PC-9 (cell line): ENCODE measurements at regions not wholly inside any gene's neighbourhood (a gene's known extent, or its start where the extent isn't known, plus 50 kb on each side); places are given as distances from the start of the nearest gene placed in this dataset.

ENCODE experiments used
- BruUV-seq: library from RNA; stranded (reverse); fragments of 400-500 nt; replicated peaks from 2 replicates; lab custom pipeline; 2021; lab: Mats Ljungman, UMichigan
- CTCF ChIA-PET: fragments of 300-600 bp; sonication (Branson Sonifier 250); formaldehyde crosslinking; loops from one replicate; lab custom pipeline; 2022; ENCODE audit warnings: antibody characterized with exemption; lab: Charles Lee
- POLR2A ChIA-PET: fragments of 300-600 bp; sonication (Branson Sonifier 250); formaldehyde crosslinking; loops from one replicate; lab custom pipeline; 2022; ENCODE audit warnings: antibody characterized with exemption; ENCODE audit not compliant: unreplicated experiment; lab: Charles Lee
- DNase-seq, 2 experiments: peaks; one replicate each; pipeline versions ENCODE4 v3.0.0 to v3.0.0-alpha.2; 2015 to 2022; ENCODE audit warnings: mixed read lengths in 1 of 2
- H2AFZ ChIP-seq: fragments of 200-600 bp; sonication (generic); 2 replicates; pipeline ENCODE4 v1.8.1; 2017; ENCODE audit warnings: antibody characterized with exemption
- H3F3A ChIP-seq: fragments of 200-600 bp; sonication (generic); 2 replicates; pipeline ENCODE4 v1.8.1; 2017; ENCODE audit warnings: antibody characterized with exemption, mild to moderate bottlenecking, low read depth; ENCODE audit not compliant: insufficient read depth
- H3K27ac ChIP-seq: fragments of 200-600 bp; sonication (generic); 2 replicates; pipeline ENCODE4 v1.6.1; 2016; ENCODE audit warnings: mixed run types
- H3K27me3 ChIP-seq: fragments of 200-600 bp; sonication (generic); 2 replicates; pipeline ENCODE4 v1.6.1; 2016; ENCODE audit warnings: low read depth, mixed run types; ENCODE audit not compliant: insufficient read depth
- H3K36me3 ChIP-seq: fragments of 200-600 bp; sonication (generic); 2 replicates; pipeline ENCODE4 v1.6.1; 2016; ENCODE audit warnings: low read depth, mixed run types
- H3K4me1 ChIP-seq: fragments of 200-600 bp; sonication (generic); replicated peaks from 2 replicates; pipeline ENCODE4 v1.6.1; 2016; ENCODE audit warnings: mixed run types; ENCODE audit not compliant: insufficient read depth
- H3K4me2 ChIP-seq: fragments of 200-600 bp; sonication (generic); 2 replicates; pipeline ENCODE4 v1.6.1; 2017; ENCODE audit warnings: mixed run types
- H3K4me3 ChIP-seq: fragments of 200-600 bp; sonication (generic); 2 replicates; pipeline ENCODE4 v1.6.1; 2016; ENCODE audit warnings: mixed run types
- H3K79me2 ChIP-seq: fragments of 200-600 bp; sonication (generic); 2 replicates; pipeline ENCODE4 v1.6.1; 2017; ENCODE audit warnings: low read depth, mixed run types
- H3K9me2 ChIP-seq: fragments of 200-600 bp; sonication (generic); 2 replicates; pipeline ENCODE4 v1.8.1; 2017; ENCODE audit warnings: mild to moderate bottlenecking; ENCODE audit not compliant: insufficient read depth
- H3K9me3 ChIP-seq: fragments of 200-600 bp; sonication (generic); 2 replicates; pipeline ENCODE4 v1.8.1; 2016; ENCODE audit warnings: low read depth; ENCODE audit not compliant: insufficient read depth
- H4K20me1 ChIP-seq: fragments of 200-600 bp; sonication (generic); 2 replicates; pipeline ENCODE4 v1.8.1; 2017; ENCODE audit not compliant: insufficient read depth
- EZH2 ChIP-seq: fragments of 200-600 bp; sonication (generic); IDR thresholded peaks from 2 replicates; pipeline ENCODE4 v1.8.0; 2017; ENCODE audit warnings: antibody characterized with exemption, low read depth
- intact Hi-C: fragments of 100-400 bp; cut with micrococcal nuclease; formaldehyde crosslinking; loops from one replicate; pipeline ENCODE4 v1.10.0; 2022; ENCODE audit not compliant: unreplicated experiment
- TF ChIP-seq, protein P1 (sequence below): fragments of 200-600 bp; sonication (generic); conservative IDR thresholded peaks from 2 replicates; pipeline ENCODE4 v1.6.1; 2017; ENCODE audit warnings: mixed run types, antibody characterized with exemption, mild to moderate bottlenecking, moderate library complexity

DNA sequence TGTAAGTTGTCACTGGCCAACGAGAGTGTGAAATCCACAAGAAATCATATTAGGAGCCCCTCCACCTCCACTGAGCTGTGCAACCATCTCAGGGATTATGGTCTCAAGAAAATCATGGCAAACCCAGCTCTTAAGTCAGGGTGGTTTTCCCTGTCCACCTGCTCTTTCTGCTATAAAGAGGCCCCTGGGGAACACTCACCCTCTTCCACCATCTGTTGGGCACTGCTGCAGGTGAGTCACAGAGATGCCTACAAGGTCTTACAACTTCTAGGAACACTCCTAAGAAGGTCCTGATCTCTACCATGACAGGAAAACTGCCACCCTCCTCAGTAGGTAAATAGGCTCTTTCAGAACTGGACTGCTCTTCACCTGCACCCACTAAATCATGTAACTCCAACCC, 61.8 kb downstream of the DRD1 start:
- Histone ChIP-seq H3K4me3 (no peak overlapping the region), H3K9me3 (no peaks in the 10 kb centered on the region), H3K27me3 (0 out of 2 replicates have a peak, but pooled peaks cover 6% of the 10 kb centered on the region), H3K36me3 (no peaks in the 10 kb centered on the region), H3K4me2 (no peak overlapping the region), H3K9me2 (no peaks in the 10 kb centered on the region; the same call in 1 of the 2 replicates), H3K27ac (no peak overlapping the region), H3F3A (no peaks in the 10 kb centered on the region), H2AFZ (no peak overlapping the region), H3K4me1 (peaks cover 14% of the 10 kb centered on the region; the same call in 1 of the 2 replicates), H3K79me2 (no peaks in the 10 kb centered on the region), H4K20me1 (no peaks in the 10 kb centered on the region)
- ChIA-PET CTCF (no interaction called here), POLR2A (no interaction called here)
- TF ChIP-seq, protein P1, sequence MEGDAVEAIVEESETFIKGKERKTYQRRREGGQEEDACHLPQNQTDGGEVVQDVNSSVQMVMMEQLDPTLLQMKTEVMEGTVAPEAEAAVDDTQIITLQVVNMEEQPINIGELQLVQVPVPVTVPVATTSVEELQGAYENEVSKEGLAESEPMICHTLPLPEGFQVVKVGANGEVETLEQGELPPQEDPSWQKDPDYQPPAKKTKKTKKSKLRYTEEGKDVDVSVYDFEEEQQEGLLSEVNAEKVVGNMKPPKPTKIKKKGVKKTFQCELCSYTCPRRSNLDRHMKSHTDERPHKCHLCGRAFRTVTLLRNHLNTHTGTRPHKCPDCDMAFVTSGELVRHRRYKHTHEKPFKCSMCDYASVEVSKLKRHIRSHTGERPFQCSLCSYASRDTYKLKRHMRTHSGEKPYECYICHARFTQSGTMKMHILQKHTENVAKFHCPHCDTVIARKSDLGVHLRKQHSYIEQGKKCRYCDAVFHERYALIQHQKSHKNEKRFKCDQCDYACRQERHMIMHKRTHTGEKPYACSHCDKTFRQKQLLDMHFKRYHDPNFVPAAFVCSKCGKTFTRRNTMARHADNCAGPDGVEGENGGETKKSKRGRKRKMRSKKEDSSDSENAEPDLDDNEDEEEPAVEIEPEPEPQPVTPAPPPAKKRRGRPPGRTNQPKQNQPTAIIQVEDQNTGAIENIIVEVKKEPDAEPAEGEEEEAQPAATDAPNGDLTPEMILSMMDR = no peak
- TF ChIP-seq EZH2 = no peak
- BruUV-seq = no TSS peak
- no peak for DNase-seq
- intact Hi-C loops = no loop called here

GRCh38 chr5:175381130-175381529, 62.9 kb downstream of the DRD1 start:
- Histone ChIP-seq H3K27me3 (0 out of 2 replicates have a peak, but pooled peaks cover 6% of the 10 kb centered on the region), H3K27ac (no peak overlapping the region), H3K9me3 (no peaks in the 10 kb centered on the region), H3K4me1 (peaks cover 14% of the 10 kb centered on the region; the same call in 1 of the 2 replicates), H2AFZ (no peak overlapping the region), H3K36me3 (no peaks in the 10 kb centered on the region), H3K79me2 (no peaks in the 10 kb centered on the region), H3K4me2 (no peak overlapping the region), H3K9me2 (no peaks in the 10 kb centered on the region; the same call in 1 of the 2 replicates), H4K20me1 (no peaks in the 10 kb centered on the region), H3F3A (no peaks in the 10 kb centered on the region), H3K4me3 (no peak overlapping the region)
- intact Hi-C loops = no loop called here
- no TSS peak for BruUV-seq
- POLR2A ChIA-PET = no interaction called here
- TF ChIP-seq EZH2 = no peak
- TF ChIP-seq, protein P1 = no peak
- CTCF ChIA-PET = no interaction called here
- no peak for DNase-seq

DNA sequence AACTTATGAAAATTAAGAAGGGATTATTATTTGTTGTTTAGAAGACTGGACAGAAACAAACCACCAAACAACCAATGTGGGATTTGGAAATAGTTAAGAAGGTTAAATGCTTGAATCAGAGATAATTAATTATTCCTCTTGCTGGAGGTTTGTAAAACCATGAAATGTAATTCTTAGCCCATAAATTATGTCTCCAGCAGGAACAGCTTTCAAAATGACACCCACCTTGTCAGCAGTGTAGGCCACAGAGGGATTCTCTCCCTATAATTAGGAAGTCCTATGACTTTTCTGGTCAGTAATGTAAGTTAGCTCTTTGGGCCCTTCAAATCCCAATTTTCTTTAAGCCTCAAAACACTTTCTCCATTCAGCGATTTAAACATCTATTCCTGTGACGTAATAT, 63.3 kb downstream of the DRD1 start:
- Histone ChIP-seq H3K36me3 (no peaks in the 10 kb centered on the region), H3K27ac (no peak overlapping the region), H3K4me2 (no peak overlapping the region), H3K4me1 (peaks cover 14% of the 10 kb centered on the region; the same call in 1 of the 2 replicates), H3K27me3 (0 out of 2 replicates have a peak, but pooled peaks cover 6% of the 10 kb centered on the region), H3K4me3 (no peak overlapping the region), H3K9me2 (no peaks in the 10 kb centered on the region; the same call in 1 of the 2 replicates), H2AFZ (no peak overlapping the region), H3K79me2 (no peaks in the 10 kb centered on the region), H3K9me3 (no peaks in the 10 kb centered on the region), H4K20me1 (no peaks in the 10 kb centered on the region), H3F3A (no peaks in the 10 kb centered on the region)
- DNase-seq = no peak
- ChIA-PET POLR2A (no interaction called here), CTCF (no interaction called here)
- no TSS peak for BruUV-seq
- TF ChIP-seq EZH2 = no peak
- TF ChIP-seq, protein P1 = no peak
- intact Hi-C loops = no loop called here
